Spleen (tissue), 11 donors: ENCODE measurements at regions not wholly inside any gene's neighbourhood (a gene's known extent, or its start where the extent isn't known, plus 50 kb on each side); places are given as distances from the start of the nearest gene placed in this dataset.
A peak's percentile ranks its signal among the peaks of the same experiment; 100 is the strongest.

Experiments used
- DNase-seq: peaks from one replicate; pipeline ENCODE4 v3.0.0-alpha.2; 2020
- H3K27ac ChIP-seq, 8 donors: fragments of 200-600 bp; sonication (generic) in 7 of 8; 1 replicate in 4 of 8; 2 replicates in 4 of 8; pipeline versions ENCODE4 v1.5.0 to v1.8.0; 2016 to 2021; ENCODE audit warnings: inconsistent platforms in 4 of 8, mild to moderate bottlenecking in 4 of 8, moderate library complexity in 1 of 8
- H3K27me3 ChIP-seq, 7 donors: fragments of 200-600 bp; sonication (generic) in 6 of 7; replicated peaks in 1 of 7; 1 replicate in 4 of 7; 2 replicates in 3 of 7; pipeline versions ENCODE4 v1.5.0 to v1.8.0; 2016 to 2021; ENCODE audit warnings: inconsistent platforms in 3 of 7, mild to moderate bottlenecking in 1 of 7
- H3K36me3 ChIP-seq, 6 donors: fragments of 200-600 bp; sonication (generic) in 5 of 6; 1 replicate in 4 of 6; 2 replicates in 2 of 6; pipeline versions ENCODE4 v1.5.0 to v1.8.0; 2016 to 2021; ENCODE audit warnings: inconsistent platforms in 2 of 6
- H3K4me1 ChIP-seq, 6 donors: fragments of 200-600 bp; sonication (generic) in 5 of 6; 1 replicate in 3 of 6; 2 replicates in 3 of 6; pipeline versions ENCODE4 v1.5.0 to v1.8.0; 2016 to 2021; ENCODE audit warnings: inconsistent platforms in 3 of 6
- H3K4me3 ChIP-seq, 8 donors: fragments of 200-600 bp; sonication (generic) in 7 of 8; 1 replicate in 4 of 8; 2 replicates in 4 of 8; pipeline versions ENCODE4 v1.5.0 to v1.8.0; 2016 to 2021; ENCODE audit warnings: inconsistent platforms in 4 of 8, mild to moderate bottlenecking in 4 of 8, moderate library complexity in 2 of 8
- H3K9me3 ChIP-seq, 8 donors: fragments of 200-600 bp; sonication (generic) in 7 of 8; 1 replicate in 4 of 8; 2 replicates in 4 of 8; pipeline versions ENCODE4 v1.5.0 to v1.8.0; 2016 to 2021; ENCODE audit warnings: inconsistent platforms in 4 of 8
- POLR2A ChIP-seq, 3 donors: fragments of 450-650 bp; IDR thresholded peaks; one replicate each; pipeline ENCODE4 v1.5.1; 2017; ENCODE audit warnings: antibody characterized with exemption in 3 of 3, mild to moderate bottlenecking in 1 of 3
- POLR2AphosphoS5 ChIP-seq, 3 donors: sonication (generic); formaldehyde crosslinking; IDR thresholded peaks; one replicate each; pipeline ENCODE4 v1.5.1; 2017; ENCODE audit warnings: antibody characterized with exemption in 3 of 3
- WGBS, 5 donors: extraction: QIAGEN DNeasy Blood & Tissue Kit in 3 of 5; methylation state at CpG; one replicate each; pipeline versions ENCODE4 v1.1.5 to v1.1.7; 2013 to 2018; 5-methylcytosine and 5-hydroxymethylcytosine counted together
- intact Hi-C: fragments of 100-400 bp; cut with DNase I; formaldehyde crosslinking; loops from one replicate; pipeline ENCODE4 v1.15.0; 2023; ENCODE audit warnings: low total_unique reads
- TF ChIP-seq, protein P1 (sequence below), 11 experiments: fragments of 200-600 bp in 7 of 11; fragments of 450-650 bp in 4 of 11; sonication (generic) in 4 of 11; IDR thresholded peaks in 8 of 11; conservative IDR thresholded peaks in 3 of 11; 1 replicate in 7 of 11; 2 replicates in 4 of 11; pipeline versions ENCODE4 v1.4.0 to v1.8.0; 2016 to 2021; ENCODE audit warnings: antibody characterized with exemption in 11 of 11, inconsistent platforms in 4 of 11, mild to moderate bottlenecking in 1 of 11
- donor health status: healthy with polysubstance abuse.
- donor health status: DM: no; HTN: no; CAD: no; lungs with moderate emphysema.
- donor health status: DM: no; HTN: no; CAD: no.
- donor health status: Bipolar disorder and iron deficiency.
- donor health status: healthy.
- donor health status: DM: no; HTN: no; CAD: no.
- donor health status: DM: yes; HTN: yes; CAD: no.

DNA sequence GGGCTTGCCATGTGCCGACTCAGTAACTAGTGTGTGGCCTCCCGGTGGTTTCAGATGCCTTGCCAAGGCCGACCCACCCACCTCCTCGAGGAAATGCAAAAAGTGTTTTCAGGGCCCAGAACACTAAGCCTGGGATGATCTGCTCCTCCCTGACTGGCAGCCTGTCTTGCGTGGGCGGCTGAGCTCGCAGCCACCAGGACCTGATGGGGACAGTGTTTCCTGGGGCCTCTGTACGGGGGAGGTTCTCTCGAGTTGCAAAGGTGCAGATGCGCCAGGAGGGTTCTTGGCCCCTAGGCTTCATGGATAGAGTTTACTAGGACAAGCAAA is 85.2 kb downstream of the GLI2 start:
- no peak overlapping the region for H3K27ac ChIP-seq
- H3K4me1 ChIP-seq = peaks cover 0 to 7% (median 0%) of the 10 kb centered on the region in 6 donors
- DNase-seq = peak; percentile 52
- H3K36me3 ChIP-seq = no peaks in the 10 kb centered on the region
- no peak for TF ChIP-seq POLR2A (IDR thresholded peaks at IDR 0.05)
- TF ChIP-seq, protein P1, sequence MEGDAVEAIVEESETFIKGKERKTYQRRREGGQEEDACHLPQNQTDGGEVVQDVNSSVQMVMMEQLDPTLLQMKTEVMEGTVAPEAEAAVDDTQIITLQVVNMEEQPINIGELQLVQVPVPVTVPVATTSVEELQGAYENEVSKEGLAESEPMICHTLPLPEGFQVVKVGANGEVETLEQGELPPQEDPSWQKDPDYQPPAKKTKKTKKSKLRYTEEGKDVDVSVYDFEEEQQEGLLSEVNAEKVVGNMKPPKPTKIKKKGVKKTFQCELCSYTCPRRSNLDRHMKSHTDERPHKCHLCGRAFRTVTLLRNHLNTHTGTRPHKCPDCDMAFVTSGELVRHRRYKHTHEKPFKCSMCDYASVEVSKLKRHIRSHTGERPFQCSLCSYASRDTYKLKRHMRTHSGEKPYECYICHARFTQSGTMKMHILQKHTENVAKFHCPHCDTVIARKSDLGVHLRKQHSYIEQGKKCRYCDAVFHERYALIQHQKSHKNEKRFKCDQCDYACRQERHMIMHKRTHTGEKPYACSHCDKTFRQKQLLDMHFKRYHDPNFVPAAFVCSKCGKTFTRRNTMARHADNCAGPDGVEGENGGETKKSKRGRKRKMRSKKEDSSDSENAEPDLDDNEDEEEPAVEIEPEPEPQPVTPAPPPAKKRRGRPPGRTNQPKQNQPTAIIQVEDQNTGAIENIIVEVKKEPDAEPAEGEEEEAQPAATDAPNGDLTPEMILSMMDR (IDR thresholded peaks at IDR 0.05 in 8 of 11, conservative IDR thresholded peaks at IDR 0.05 in 3 of 11) = no peak
- no peak for TF ChIP-seq POLR2AphosphoS5 (IDR thresholded peaks at IDR 0.05)
- no peaks in the 10 kb centered on the region for H3K9me3 ChIP-seq
- 37 to 57% (median 45%) methylated on average over 9 to 10 of the region's 10 CpGs for WGBS, 5 donors
- H3K4me3 ChIP-seq = no peak overlapping the region
- H3K27me3 ChIP-seq = peaks cover 0 to 3% (median 0%) of the 10 kb centered on the region in 7 donors
- intact Hi-C loops = no loop called here

DNA sequence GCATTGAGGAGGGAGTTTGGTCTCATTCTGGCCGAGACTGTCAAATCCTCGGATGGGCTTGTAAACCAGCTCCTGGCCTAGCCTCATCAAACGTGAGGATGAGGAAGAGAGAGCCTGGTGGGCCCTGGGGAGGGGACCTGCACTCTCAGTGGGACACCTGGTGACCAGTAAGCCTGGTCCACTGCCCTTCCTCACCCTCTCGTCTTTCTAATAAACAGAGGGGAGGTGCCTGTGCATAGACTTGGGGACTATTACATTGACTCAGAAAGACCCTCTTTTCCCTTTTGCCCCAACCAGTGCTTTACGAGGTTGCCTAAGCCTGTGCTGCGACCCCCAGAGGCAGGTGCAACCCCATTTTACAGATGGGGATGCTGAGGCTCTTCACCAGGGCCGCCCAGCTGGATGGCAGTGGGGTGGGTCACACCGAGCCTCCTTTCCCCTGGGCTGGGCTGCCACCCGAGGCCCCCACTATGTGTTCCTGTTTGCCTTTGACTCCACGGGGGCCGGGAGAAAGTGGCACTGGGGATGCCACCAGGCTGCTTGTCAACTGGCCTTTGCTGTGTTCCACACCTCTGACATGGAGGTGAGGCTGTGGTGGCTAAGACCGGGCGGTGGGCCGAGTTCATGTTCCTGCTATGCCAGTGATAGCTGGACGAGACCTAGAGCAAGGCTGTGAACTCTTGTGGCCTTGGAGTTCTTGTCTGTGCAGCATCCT is 85.9 kb downstream of the GLI2 start:
- TF ChIP-seq, protein P1 (IDR thresholded peaks at IDR 0.05 in 8 of 11, conservative IDR thresholded peaks at IDR 0.05 in 3 of 11) = no peak
- TF ChIP-seq POLR2A (IDR thresholded peaks at IDR 0.05) (no peak), POLR2AphosphoS5 (IDR thresholded peaks at IDR 0.05) (no peak)
- H3K9me3 ChIP-seq = no peaks in the 10 kb centered on the region
- peak; percentile 59 for DNase-seq
- no peak overlapping the region for H3K4me3 ChIP-seq
- H3K27me3 ChIP-seq = peaks cover 0 to 3% (median 0%) of the 10 kb centered on the region in 7 donors
- no peaks in the 10 kb centered on the region for H3K36me3 ChIP-seq
- no peak overlapping the region for H3K27ac ChIP-seq
- intact Hi-C loops = no loop called here
- WGBS, 5 donors = 80 to 91% (median 82%) methylated on average over 13 to 15 of the region's 15 CpGs
- H3K4me1 ChIP-seq = peaks cover 0 to 10% (median 0%) of the 10 kb centered on the region in 6 donors

DNA sequence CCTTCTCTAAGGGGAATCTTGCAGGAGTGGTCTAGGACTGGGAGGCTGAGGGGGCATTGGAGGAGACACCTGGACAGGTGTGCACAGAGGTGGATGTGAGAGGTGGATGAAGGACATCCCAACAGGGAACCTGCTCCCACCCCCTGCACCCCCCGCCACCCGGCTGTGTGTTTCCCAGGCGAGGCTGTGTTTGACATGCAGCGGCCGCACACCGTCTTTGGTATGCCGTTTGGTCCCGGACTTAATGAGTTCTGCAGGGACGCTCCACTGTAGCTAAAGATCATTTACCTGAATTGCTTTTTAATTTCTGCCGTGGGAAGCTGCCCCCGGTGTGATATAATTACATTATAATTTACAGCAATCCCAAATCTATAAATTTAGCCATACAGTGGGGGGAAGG is 87.3 kb downstream of the GLI2 start:
- DNase-seq = peak; percentile 56
- no peaks in the 10 kb centered on the region for H3K36me3 ChIP-seq
- no peaks in the 10 kb centered on the region for H3K9me3 ChIP-seq
- TF ChIP-seq, protein P1 (IDR thresholded peaks at IDR 0.05 in 8 of 11, conservative IDR thresholded peaks at IDR 0.05 in 3 of 11) = no peak
- no peak for TF ChIP-seq POLR2AphosphoS5 (IDR thresholded peaks at IDR 0.05)
- no peak for TF ChIP-seq POLR2A (IDR thresholded peaks at IDR 0.05)
- peaks cover 0 to 3% (median 0%) of the 10 kb centered on the region in 7 donors for H3K27me3 ChIP-seq
- intact Hi-C loops = no loop called here
- H3K4me1 ChIP-seq = peaks cover 0 to 10% (median 0%) of the 10 kb centered on the region in 6 donors
- no peak overlapping the region for H3K4me3 ChIP-seq
- WGBS, 5 donors = 94 to 95% (median 94%) methylated on average over 11 of the region's 11 CpGs
- H3K27ac ChIP-seq = no peak overlapping the region

DNA sequence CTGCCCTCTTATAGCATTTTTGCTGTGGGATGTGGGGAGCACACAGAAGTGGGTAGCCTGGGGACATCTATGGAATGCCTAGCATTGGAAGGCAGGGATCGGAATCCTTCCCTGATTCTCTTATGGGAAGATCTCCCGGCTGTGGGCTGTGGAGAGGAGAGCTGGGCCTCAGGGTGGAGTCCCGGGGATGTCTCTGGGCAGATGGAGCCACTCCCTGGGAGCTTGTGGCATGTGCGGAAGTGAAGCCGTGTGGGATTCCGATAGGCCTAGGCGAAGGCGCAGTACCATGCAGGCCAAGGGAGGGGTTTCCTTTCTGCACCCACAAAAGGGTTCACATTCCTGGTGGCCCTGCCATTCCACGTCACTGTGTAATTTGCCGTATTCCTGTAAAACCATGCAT is 87.9 kb downstream of the GLI2 start:
- Histone ChIP-seq H3K4me1 (peaks cover 0 to 10% (median 0%) of the 10 kb centered on the region in 6 donors), H3K9me3 (no peaks in the 10 kb centered on the region), H3K27me3 (peaks cover 0 to 3% (median 0%) of the 10 kb centered on the region in 7 donors), H3K27ac (no peak overlapping the region), H3K36me3 (no peaks in the 10 kb centered on the region), H3K4me3 (no peak overlapping the region)
- intact Hi-C loops = no loop called here
- DNase-seq = peak; percentile 58
- WGBS, 5 donors = 89 to 97% (median 94%) methylated on average over 10 of the region's 10 CpGs
- TF ChIP-seq POLR2AphosphoS5 (IDR thresholded peaks at IDR 0.05) (no peak), POLR2A (IDR thresholded peaks at IDR 0.05) (no peak)
- TF ChIP-seq, protein P1 (IDR thresholded peaks at IDR 0.05 in 8 of 11, conservative IDR thresholded peaks at IDR 0.05 in 3 of 11) = no peak
